ENCODE measurements at regions not wholly inside any gene's neighbourhood (a gene's known extent, or its start where the extent isn't known, plus 50 kb on each side); places are given as distances from the start of the nearest gene placed in this dataset.

DNA sequence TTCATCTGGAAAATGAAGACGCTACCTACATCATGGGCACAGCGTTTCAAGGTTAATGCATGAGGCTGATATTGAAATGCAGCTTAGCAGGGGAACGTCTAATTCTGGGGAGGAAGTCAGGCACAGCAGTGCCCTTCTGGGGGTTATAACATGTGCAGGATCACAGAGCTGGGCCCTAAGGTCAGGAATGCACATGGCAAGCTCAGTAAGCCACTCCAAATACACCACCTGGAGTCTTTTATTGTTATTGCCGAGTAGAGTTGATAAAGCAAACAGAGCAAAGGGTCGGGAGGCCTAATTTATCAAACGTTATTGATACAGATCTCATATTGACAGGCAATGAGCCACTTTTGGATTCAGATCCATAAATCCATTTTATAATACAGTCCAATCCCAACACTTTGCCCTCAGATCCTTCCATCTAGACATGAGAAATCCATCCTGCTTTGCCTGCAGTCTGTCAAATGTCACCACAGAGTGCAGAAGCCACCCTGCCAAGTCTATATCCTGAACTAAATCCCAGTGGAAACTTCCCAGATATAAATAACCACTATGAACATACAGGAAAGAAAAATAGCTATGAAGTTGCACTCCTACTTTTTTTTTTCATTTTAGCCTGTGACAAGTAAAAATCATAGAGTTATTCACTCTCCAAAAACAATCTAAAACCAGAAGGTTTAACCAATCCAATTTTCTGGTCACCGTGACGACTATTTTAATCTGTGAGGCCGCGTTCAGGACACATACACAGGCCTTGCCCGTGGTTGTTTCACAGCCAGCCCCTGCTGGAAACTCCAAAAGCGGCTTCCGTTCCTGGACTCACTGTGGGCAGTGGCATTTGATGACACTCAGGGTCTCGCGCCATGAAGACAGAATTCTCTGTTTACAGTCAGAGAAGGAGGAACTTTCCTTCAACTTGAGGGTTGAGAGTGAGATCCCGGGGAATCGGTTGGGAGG, 335.4 kb downstream of the DHX15 start:
- TF ChIP-seq, protein P1, sequence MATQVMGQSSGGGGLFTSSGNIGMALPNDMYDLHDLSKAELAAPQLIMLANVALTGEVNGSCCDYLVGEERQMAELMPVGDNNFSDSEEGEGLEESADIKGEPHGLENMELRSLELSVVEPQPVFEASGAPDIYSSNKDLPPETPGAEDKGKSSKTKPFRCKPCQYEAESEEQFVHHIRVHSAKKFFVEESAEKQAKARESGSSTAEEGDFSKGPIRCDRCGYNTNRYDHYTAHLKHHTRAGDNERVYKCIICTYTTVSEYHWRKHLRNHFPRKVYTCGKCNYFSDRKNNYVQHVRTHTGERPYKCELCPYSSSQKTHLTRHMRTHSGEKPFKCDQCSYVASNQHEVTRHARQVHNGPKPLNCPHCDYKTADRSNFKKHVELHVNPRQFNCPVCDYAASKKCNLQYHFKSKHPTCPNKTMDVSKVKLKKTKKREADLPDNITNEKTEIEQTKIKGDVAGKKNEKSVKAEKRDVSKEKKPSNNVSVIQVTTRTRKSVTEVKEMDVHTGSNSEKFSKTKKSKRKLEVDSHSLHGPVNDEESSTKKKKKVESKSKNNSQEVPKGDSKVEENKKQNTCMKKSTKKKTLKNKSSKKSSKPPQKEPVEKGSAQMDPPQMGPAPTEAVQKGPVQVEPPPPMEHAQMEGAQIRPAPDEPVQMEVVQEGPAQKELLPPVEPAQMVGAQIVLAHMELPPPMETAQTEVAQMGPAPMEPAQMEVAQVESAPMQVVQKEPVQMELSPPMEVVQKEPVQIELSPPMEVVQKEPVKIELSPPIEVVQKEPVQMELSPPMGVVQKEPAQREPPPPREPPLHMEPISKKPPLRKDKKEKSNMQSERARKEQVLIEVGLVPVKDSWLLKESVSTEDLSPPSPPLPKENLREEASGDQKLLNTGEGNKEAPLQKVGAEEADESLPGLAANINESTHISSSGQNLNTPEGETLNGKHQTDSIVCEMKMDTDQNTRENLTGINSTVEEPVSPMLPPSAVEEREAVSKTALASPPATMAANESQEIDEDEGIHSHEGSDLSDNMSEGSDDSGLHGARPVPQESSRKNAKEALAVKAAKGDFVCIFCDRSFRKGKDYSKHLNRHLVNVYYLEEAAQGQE (IDR thresholded peaks at IDR 0.05): no peak
- TF ChIP-seq NR2F2 (IDR thresholded peaks at IDR 0.05) (no peak), GABPA (IDR thresholded peaks at IDR 0.05 in 1 of 2, conservative IDR thresholded peaks at IDR 0.05 in 1 of 2) (no peak), RAD21 (IDR thresholded peaks at IDR 0.05) (peak; percentile 37 to 70), JUND (IDR thresholded peaks at IDR 0.05) (no peak), SP1 (IDR thresholded peaks at IDR 0.05) (peak; percentile 15), RXRA (IDR thresholded peaks at IDR 0.05) (no peak)
- TF ChIP-seq, protein P2, sequence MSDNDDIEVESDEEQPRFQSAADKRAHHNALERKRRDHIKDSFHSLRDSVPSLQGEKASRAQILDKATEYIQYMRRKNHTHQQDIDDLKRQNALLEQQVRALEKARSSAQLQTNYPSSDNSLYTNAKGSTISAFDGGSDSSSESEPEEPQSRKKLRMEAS (IDR thresholded peaks at IDR 0.05): no peak
- 73% methylated on average over 17 of the region's 17 CpGs for WGBS
- H3K27ac ChIP-seq (ENCODE audit: low read depth in 1 of 2, low read length in 2 of 2): no peak overlapping the region
- H3K4me3 ChIP-seq (ENCODE audit: low read depth in 1 of 3, low read length in 3 of 3): no peak overlapping the region
- no peaks in the 10 kb centered on the region for H3K27me3 ChIP-seq (ENCODE audit: control insufficient read depth in 4 of 4, insufficient read depth in 4 of 4, low read length in 3 of 4)
- H3K4me1 ChIP-seq (ENCODE audit: control insufficient read depth in 4 of 4, insufficient read depth in 4 of 4, low read length in 3 of 4): no peaks in the 10 kb centered on the region
- no peak for DNase-seq (ENCODE audit: low spot score)
- no peaks in the 10 kb centered on the region for H3K36me3 ChIP-seq (ENCODE audit: control insufficient read depth in 4 of 4, insufficient read depth in 3 of 4, low read depth in 1 of 4, low read length in 3 of 4)
- H3K9ac ChIP-seq (ENCODE audit: low read depth in 1 of 2, low read length in 2 of 2): no peak overlapping the region
- H3K9me3 ChIP-seq (ENCODE audit: control insufficient read depth in 4 of 4, low read length in 3 of 4): no peaks in the 10 kb centered on the region

- H3K36me3 ChIP-seq (ENCODE audit: control insufficient read depth in 4 of 4, insufficient read depth in 3 of 4, low read depth in 1 of 4, low read length in 3 of 4): no peaks in the 10 kb centered on the region
- TF ChIP-seq EGR1 (IDR thresholded peaks at IDR 0.05; ENCODE audit: low read depth in 2 of 2) (no peak), YY1 (IDR thresholded peaks at IDR 0.05) (no peak), GABPA (IDR thresholded peaks at IDR 0.05 in 1 of 2, conservative IDR thresholded peaks at IDR 0.05 in 1 of 2) (no peak), RAD21 (IDR thresholded peaks at IDR 0.05) (no peak), TAF1 (conservative IDR thresholded peaks at IDR 0.05) (no peak), SP1 (IDR thresholded peaks at IDR 0.05) (no peak), JUND (IDR thresholded peaks at IDR 0.05) (no peak), HNF4A (conservative IDR thresholded peaks at IDR 0.05) (no peak), HNF4G (IDR thresholded peaks at IDR 0.05) (no peak), RXRA (IDR thresholded peaks at IDR 0.05) (no peak), NR2F2 (IDR thresholded peaks at IDR 0.05) (no peak), FOXA1 (IDR thresholded peaks at IDR 0.05) (no peak), FOXA2 (IDR thresholded peaks at IDR 0.05) (no peak)
- TF ChIP-seq, protein P3, sequence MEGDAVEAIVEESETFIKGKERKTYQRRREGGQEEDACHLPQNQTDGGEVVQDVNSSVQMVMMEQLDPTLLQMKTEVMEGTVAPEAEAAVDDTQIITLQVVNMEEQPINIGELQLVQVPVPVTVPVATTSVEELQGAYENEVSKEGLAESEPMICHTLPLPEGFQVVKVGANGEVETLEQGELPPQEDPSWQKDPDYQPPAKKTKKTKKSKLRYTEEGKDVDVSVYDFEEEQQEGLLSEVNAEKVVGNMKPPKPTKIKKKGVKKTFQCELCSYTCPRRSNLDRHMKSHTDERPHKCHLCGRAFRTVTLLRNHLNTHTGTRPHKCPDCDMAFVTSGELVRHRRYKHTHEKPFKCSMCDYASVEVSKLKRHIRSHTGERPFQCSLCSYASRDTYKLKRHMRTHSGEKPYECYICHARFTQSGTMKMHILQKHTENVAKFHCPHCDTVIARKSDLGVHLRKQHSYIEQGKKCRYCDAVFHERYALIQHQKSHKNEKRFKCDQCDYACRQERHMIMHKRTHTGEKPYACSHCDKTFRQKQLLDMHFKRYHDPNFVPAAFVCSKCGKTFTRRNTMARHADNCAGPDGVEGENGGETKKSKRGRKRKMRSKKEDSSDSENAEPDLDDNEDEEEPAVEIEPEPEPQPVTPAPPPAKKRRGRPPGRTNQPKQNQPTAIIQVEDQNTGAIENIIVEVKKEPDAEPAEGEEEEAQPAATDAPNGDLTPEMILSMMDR (IDR thresholded peaks at IDR 0.05; ENCODE audit: low read depth, low read length, missing input control): no peak
- TF ChIP-seq, protein P4, sequence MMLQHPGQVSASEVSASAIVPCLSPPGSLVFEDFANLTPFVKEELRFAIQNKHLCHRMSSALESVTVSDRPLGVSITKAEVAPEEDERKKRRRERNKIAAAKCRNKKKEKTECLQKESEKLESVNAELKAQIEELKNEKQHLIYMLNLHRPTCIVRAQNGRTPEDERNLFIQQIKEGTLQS (IDR thresholded peaks at IDR 0.05): no peak
- TF ChIP-seq, protein P1 (IDR thresholded peaks at IDR 0.05): no peak
- TF ChIP-seq, protein P2 (IDR thresholded peaks at IDR 0.05): no peak
- TF ChIP-seq, protein P5, sequence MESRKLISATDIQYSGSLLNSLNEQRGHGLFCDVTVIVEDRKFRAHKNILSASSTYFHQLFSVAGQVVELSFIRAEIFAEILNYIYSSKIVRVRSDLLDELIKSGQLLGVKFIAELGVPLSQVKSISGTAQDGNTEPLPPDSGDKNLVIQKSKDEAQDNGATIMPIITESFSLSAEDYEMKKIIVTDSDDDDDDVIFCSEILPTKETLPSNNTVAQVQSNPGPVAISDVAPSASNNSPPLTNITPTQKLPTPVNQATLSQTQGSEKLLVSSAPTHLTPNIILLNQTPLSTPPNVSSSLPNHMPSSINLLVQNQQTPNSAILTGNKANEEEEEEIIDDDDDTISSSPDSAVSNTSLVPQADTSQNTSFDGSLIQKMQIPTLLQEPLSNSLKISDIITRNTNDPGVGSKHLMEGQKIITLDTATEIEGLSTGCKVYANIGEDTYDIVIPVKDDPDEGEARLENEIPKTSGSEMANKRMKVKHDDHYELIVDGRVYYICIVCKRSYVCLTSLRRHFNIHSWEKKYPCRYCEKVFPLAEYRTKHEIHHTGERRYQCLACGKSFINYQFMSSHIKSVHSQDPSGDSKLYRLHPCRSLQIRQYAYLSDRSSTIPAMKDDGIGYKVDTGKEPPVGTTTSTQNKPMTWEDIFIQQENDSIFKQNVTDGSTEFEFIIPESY (IDR thresholded peaks at IDR 0.05): no peak
- no peaks in the 10 kb centered on the region for H3K27me3 ChIP-seq (ENCODE audit: control insufficient read depth in 4 of 4, insufficient read depth in 4 of 4, low read length in 3 of 4)
- WGBS: 91% methylated on average over 2 of the region's 2 CpGs
- no peaks in the 10 kb centered on the region for H3K9me3 ChIP-seq (ENCODE audit: control insufficient read depth in 4 of 4, low read length in 3 of 4)
- H3K4me1 ChIP-seq (ENCODE audit: control insufficient read depth in 4 of 4, insufficient read depth in 4 of 4, low read length in 3 of 4): peaks cover 0 to 2% (median 0%) of the 10 kb centered on the region in 4 donors
- no peak overlapping the region for H3K4me3 ChIP-seq (ENCODE audit: low read depth in 1 of 3, low read length in 3 of 3)
- no peak overlapping the region for H3K9ac ChIP-seq (ENCODE audit: low read depth in 1 of 2, low read length in 2 of 2)
- no peak for DNase-seq (ENCODE audit: low spot score)
- no peak overlapping the region for H3K27ac ChIP-seq (ENCODE audit: low read depth in 1 of 2, low read length in 2 of 2)
Observed at GRCh38 chr4:24245491-24245820, 338.9 kb downstream of the DHX15 start.
